ENCODE measurements at regions not wholly inside any gene's neighbourhood (a gene's known extent, or its start where the extent isn't known, plus 50 kb on each side); places are given as distances from the start of the nearest gene placed in this dataset.

- TF ChIP-seq CTCF (conservative IDR thresholded peaks at IDR 0.05 in 1 of 2, IDR thresholded peaks at IDR 0.05 in 1 of 2; ENCODE audit: extremely low read depth in 1 of 2, insufficient read depth in 1 of 2, low read depth in 1 of 2, low read length in 2 of 2) = no peak
- TF ChIP-seq EZH2 (IDR thresholded peaks at IDR 0.05; ENCODE audit: borderline replicate concordance, low read length) = no peak
Measured at GRCh38 chr16:13665876-13666275, 254.1 kb upstream of the ERCC4 start.
